Retinal pigment epithelial cell (primary cell): ENCODE measurements at regions not wholly inside any gene's neighbourhood (a gene's known extent, or its start where the extent isn't known, plus 50 kb on each side); places are given as distances from the start of the nearest gene placed in this dataset.

Source experiments
- DNase-seq: peaks from one replicate; pipeline ENCODE4 v3.0.0-alpha.2; 2010; ENCODE audit warnings: low read depth
- H3K4me3 ChIP-seq: 2 replicates; pipeline ENCODE4 v1.5.1; 2011; ENCODE audit warnings: mild to moderate bottlenecking, low read length, control low read depth, moderate library complexity
- TF ChIP-seq, protein P1 (sequence below): conservative IDR thresholded peaks from 2 replicates; pipeline ENCODE4 v1.5.1; 2011; ENCODE audit warnings: low read depth, low read length, control low read depth, inconsistent platforms

DNA sequence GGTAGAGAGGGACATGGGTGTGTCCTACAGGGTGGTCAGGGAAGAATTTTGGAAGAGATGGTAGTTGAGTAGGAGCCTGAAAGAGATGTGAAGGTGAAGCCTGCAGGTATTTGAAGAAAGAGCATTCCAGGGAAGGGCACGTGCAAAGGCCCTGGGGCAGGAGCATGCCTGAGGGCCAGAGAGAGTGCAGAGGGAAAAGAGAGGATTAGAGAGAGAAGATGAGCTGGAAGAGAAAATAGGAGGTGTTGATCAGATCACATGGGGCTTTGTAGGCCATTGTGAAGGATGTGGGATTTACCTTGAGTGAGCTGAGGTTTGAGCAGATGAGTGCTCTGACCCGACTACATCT, 455.0 kb downstream of the HAPSTR1 start:
- DNase-seq = no peak
- TF ChIP-seq, protein P1, sequence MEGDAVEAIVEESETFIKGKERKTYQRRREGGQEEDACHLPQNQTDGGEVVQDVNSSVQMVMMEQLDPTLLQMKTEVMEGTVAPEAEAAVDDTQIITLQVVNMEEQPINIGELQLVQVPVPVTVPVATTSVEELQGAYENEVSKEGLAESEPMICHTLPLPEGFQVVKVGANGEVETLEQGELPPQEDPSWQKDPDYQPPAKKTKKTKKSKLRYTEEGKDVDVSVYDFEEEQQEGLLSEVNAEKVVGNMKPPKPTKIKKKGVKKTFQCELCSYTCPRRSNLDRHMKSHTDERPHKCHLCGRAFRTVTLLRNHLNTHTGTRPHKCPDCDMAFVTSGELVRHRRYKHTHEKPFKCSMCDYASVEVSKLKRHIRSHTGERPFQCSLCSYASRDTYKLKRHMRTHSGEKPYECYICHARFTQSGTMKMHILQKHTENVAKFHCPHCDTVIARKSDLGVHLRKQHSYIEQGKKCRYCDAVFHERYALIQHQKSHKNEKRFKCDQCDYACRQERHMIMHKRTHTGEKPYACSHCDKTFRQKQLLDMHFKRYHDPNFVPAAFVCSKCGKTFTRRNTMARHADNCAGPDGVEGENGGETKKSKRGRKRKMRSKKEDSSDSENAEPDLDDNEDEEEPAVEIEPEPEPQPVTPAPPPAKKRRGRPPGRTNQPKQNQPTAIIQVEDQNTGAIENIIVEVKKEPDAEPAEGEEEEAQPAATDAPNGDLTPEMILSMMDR = no peak
- no peak overlapping the region for H3K4me3 ChIP-seq

DNA sequence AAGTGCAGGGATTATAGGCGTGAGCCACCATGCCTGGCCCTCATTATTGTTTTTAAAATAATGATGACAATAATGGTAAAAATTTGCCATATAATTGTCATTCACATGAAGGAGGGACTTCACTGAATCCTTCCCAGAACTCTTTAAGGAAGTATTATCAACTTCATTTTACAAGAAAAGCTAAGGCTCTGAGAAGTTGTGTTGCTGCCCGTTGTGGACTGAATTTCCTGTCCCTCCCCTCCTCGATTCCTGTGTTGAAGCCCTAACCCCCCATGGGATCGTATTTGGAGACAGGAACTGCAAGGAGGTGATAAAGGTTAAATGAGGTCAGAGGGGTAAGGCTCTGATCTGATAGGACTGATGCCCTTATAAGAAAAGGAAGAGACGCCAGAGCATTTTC, 458.0 kb downstream of the HAPSTR1 start:
- DNase-seq = no peak
- H3K4me3 ChIP-seq = no peak overlapping the region
- TF ChIP-seq, protein P1 = no peak

DNA sequence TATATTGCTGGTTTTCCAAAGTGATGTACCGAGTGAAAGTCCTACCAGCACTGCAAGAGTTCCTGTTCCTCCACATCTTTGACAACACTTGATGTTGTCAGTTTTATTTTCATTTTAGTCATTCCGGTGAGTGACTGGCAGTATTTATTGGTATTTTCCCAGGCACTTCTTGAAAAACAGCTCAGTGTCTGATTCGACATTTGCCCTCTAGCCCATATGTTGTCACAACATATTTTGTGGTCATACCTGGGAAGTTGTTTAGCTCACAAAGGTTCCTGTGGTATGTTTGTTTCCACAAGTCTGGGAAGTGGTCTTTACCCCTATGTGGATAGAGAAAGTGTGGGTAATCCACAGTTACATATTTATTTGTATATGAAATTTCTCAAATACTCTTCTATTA, 463.6 kb downstream of the HAPSTR1 start:
- no peak overlapping the region for H3K4me3 ChIP-seq
- TF ChIP-seq, protein P1 = no peak
- no peak for DNase-seq

DNA sequence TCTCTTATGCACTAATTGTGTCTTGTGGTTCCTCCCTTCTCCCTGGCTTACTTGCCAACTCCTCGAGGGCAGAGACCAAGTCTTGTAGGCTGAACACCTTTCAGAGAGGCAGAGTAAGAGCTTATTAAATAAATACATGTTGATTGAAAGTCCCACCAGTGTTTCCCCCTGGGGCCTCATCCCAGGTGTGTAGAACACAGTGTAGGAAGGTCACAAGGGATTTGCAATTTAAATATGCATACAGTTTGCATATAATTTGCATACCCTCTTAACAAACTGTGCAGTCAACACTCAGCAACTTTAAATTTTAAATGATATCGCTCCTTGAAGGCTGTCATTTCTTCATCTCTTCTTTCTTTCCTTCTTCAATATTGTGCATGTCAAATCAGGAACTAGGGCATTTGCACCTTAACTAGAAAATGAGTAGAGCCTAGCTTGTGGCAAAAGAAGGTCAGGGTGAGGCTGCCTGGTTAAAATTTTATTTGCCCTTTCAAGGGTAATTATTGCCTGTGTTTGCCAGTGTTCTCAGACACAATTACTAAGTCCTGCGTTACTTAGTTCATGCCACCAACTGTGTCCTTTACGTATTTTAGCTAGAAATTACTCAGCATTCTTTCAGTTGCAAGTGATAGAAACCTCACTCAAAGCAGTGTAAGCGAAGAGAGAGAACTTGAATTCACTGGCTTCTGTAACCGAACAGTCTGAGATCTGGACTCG, 465.7 kb downstream of the HAPSTR1 start:
- TF ChIP-seq, protein P1 = no peak
- no peak for DNase-seq
- H3K4me3 ChIP-seq = no peak overlapping the region

DNA sequence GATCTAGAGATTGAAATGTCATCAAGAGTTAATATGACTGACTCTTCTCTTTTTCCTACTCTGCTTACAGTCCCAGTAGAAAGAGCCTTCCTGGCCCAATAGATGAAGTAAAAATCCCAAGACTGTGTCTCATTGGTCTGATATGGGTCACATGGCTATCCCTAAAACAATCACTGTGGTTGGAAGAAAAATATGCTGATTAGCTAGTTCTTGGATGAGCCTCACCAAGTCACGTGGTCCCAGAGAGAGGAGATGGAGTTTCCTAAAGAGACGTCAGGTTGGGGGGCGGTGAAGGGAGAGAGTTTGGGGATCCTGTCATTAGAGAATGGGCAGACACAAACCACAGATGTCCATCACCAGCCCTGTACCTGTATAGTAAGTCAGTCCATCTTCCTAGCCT, 466.3 kb downstream of the HAPSTR1 start:
- TF ChIP-seq, protein P1 = no peak
- no peak for DNase-seq
- H3K4me3 ChIP-seq = no peak overlapping the region

DNA sequence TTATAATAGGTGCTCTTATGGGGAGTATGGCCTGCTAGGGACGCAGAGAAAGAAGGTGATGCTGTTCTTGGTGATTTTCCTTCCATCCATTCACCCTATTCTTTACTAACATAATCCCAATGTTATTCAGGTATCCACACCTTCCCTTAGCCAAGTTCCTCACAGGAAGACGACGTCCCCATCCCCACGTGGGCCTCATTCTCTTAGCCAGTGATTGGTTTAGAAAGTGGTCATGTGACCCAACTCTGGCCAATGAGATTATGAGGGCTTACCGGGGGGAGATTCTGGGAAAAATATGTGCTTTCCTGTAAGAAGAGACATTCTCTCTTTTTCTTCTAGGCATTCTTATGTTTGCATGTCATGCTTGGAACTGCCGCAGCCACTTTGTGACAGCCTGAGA, 474.7 kb downstream of the HAPSTR1 start:
- no peak overlapping the region for H3K4me3 ChIP-seq
- DNase-seq = no peak
- TF ChIP-seq, protein P1 = no peak

DNA sequence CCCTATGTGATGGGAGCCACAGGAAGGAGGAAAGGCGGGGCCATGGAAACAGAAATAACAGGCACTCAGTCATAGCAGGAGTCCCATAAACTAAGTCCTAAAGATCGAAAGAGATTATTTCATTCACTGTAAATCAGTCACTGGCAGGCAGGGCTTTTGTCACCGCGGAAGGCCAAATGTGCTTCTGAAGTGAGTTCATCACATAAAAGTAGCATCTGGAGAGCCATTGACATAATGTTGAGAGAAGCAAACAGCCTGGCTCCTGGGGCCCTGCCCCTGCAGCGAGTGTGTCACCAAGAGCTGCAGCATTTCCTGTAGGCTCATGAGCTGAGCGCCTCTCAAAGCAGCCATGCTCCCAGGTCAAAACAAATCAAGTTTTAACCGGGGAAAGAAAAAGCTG, 476.2 kb downstream of the HAPSTR1 start:
- TF ChIP-seq, protein P1 = no peak
- no peak for DNase-seq
- no peak overlapping the region for H3K4me3 ChIP-seq
